Hepatocyte (in vitro differentiated cells): ENCODE measurements at regions not wholly inside any gene's neighbourhood (a gene's known extent, or its start where the extent isn't known, plus 50 kb on each side); places are given as distances from the start of the nearest gene placed in this dataset.

Experiments
- DNase-seq: peaks from one replicate; pipeline ENCODE4 v3.0.0-alpha.2; 2016; ENCODE audit warnings: low spot score
- H2AFZ ChIP-seq: fragments of 200-600 bp; sonication (generic); 2 replicates; pipeline ENCODE4 v1.6.0; 2016; ENCODE audit warnings: antibody characterized with exemption, mild to moderate bottlenecking
- H3K27ac ChIP-seq: fragments of 200-600 bp; sonication (generic); 2 replicates; pipeline ENCODE4 v1.5.1; 2016; ENCODE audit warnings: mild to moderate bottlenecking
- H3K27me3 ChIP-seq: fragments of 200-600 bp; sonication (generic); 2 replicates; pipeline ENCODE4 v1.6.1; 2016
- H3K36me3 ChIP-seq: fragments of 200-600 bp; sonication (generic); replicated peaks from 2 replicates; pipeline ENCODE4 v1.5.1; 2016; ENCODE audit warnings: low read depth; ENCODE audit not compliant: insufficient read depth
- H3K4me1 ChIP-seq: fragments of 200-600 bp; sonication (generic); 2 replicates; pipeline ENCODE4 v1.5.1; 2016; ENCODE audit warnings: mild to moderate bottlenecking, moderate library complexity; ENCODE audit not compliant: insufficient read depth
- H3K4me2 ChIP-seq: fragments of 200-600 bp; sonication (generic); 2 replicates; pipeline ENCODE4 v1.6.0; 2016
- H3K4me3 ChIP-seq: fragments of 200-600 bp; sonication (generic); 2 replicates; pipeline ENCODE4 v1.5.1; 2016; ENCODE audit warnings: mild to moderate bottlenecking
- H3K79me2 ChIP-seq: fragments of 200-600 bp; sonication (generic); 2 replicates; pipeline ENCODE4 v1.6.0; 2017; ENCODE audit warnings: mild to moderate bottlenecking
- H3K9me2 ChIP-seq: fragments of 200-600 bp; sonication (generic); replicated peaks from 2 replicates; pipeline ENCODE4 v1.6.0; 2017; ENCODE audit warnings: mild to moderate bottlenecking; ENCODE audit not compliant: insufficient read depth
- H3K9me3 ChIP-seq: fragments of 200-600 bp; sonication (generic); 2 replicates; pipeline ENCODE4 v1.5.1; 2016; ENCODE audit warnings: low read depth, mild to moderate bottlenecking
- H4K20me1 ChIP-seq: fragments of 200-600 bp; sonication (generic); 2 replicates; pipeline ENCODE4 v1.6.0; 2016; ENCODE audit warnings: mild to moderate bottlenecking; ENCODE audit not compliant: insufficient read depth, poor library complexity, severe bottlenecking
- EZH2 ChIP-seq: fragments of 200-600 bp; sonication (generic); IDR thresholded peaks from 2 replicates; pipeline ENCODE4 v1.6.1; 2016; ENCODE audit warnings: antibody characterized with exemption, mild to moderate bottlenecking, borderline replicate concordance
- EZH2phosphoT487 ChIP-seq: fragments of 200-600 bp; sonication (generic); IDR thresholded peaks from one replicate; pipeline ENCODE4 v1.6.1; 2018; ENCODE audit warnings: antibody characterized with exemption, mild to moderate bottlenecking, low read depth, moderate library complexity; ENCODE audit not compliant: unreplicated experiment, severe bottlenecking
- WGBS: methylation state at CpG from one replicate; pipeline ENCODE4 v1.1.6; 2016; ENCODE audit warnings: low lambda C conversion rate; ENCODE audit errors: missing lambda C conversion rate; 5-methylcytosine and 5-hydroxymethylcytosine counted together
- TF ChIP-seq, protein P1 (sequence below): fragments of 200-600 bp; sonication (generic); IDR thresholded peaks from 2 replicates; pipeline ENCODE4 v1.5.1; 2016; ENCODE audit warnings: antibody characterized with exemption, mild to moderate bottlenecking; ENCODE audit not compliant: poor library complexity

DNA sequence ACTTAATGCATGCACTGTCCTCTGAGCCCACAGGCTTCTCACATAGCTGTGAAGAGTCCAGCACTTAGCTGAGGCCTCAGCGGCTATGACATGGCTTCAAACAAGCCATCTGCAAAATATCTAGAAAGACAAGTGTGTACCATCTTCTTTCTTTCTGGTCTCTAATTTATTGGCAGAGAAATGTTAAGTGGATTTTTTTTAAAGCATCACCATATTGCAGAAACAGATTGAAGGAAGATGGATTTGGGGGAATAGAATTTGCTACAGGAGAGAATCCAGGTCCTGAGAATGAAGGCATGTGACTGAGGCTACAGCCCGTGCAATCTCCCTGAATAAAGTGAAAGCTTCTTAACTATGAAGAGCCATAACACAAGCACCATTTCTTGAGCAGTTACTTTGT is 567.3 kb downstream of the PDCD6IP start:
- H3K9me3 ChIP-seq, result no peaks in the 10 kb centered on the region
- no peak for TF ChIP-seq EZH2
- no peak for TF ChIP-seq EZH2phosphoT487
- TF ChIP-seq, protein P1, sequence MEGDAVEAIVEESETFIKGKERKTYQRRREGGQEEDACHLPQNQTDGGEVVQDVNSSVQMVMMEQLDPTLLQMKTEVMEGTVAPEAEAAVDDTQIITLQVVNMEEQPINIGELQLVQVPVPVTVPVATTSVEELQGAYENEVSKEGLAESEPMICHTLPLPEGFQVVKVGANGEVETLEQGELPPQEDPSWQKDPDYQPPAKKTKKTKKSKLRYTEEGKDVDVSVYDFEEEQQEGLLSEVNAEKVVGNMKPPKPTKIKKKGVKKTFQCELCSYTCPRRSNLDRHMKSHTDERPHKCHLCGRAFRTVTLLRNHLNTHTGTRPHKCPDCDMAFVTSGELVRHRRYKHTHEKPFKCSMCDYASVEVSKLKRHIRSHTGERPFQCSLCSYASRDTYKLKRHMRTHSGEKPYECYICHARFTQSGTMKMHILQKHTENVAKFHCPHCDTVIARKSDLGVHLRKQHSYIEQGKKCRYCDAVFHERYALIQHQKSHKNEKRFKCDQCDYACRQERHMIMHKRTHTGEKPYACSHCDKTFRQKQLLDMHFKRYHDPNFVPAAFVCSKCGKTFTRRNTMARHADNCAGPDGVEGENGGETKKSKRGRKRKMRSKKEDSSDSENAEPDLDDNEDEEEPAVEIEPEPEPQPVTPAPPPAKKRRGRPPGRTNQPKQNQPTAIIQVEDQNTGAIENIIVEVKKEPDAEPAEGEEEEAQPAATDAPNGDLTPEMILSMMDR, result no peak
- no peak overlapping the region for H3K27ac ChIP-seq
- H2AFZ ChIP-seq, result no peak overlapping the region
- H3K4me1 ChIP-seq, result peaks cover 7% of the 10 kb centered on the region
- WGBS, result 79% methylated on average over 2 of the region's 2 CpGs
- no peaks in the 10 kb centered on the region for H3K36me3 ChIP-seq
- H3K79me2 ChIP-seq, result no peaks in the 10 kb centered on the region
- no peaks in the 10 kb centered on the region for H4K20me1 ChIP-seq
- no peak for DNase-seq
- no peaks in the 10 kb centered on the region for H3K27me3 ChIP-seq
- no peak overlapping the region for H3K4me2 ChIP-seq
- H3K4me3 ChIP-seq, result no peak overlapping the region
- no peaks in the 10 kb centered on the region for H3K9me2 ChIP-seq

DNA sequence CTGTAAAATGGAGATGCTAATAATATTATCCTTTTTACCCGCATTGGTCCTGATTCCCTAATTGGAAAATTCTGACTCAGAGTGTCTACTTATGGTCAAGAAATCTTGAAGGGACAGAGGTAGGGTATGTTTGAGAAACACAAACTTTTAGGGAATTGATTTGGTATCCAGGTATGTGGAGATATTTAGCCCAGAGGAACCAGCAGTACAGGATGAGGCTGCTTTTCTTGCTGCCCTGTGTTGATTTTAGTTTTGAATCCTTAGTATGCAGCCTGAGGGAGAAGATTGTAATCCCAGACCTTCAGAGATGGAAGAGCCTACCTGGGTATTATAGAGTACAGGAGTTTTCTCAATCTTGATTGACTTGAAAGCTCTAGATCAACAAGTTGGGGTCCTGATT is 569.1 kb downstream of the PDCD6IP start:
- Histone ChIP-seq H3K36me3 (no peaks in the 10 kb centered on the region), H3K27ac (no peak overlapping the region), H3K79me2 (no peaks in the 10 kb centered on the region), H3K27me3 (no peaks in the 10 kb centered on the region), H3K4me2 (no peak overlapping the region), H3K9me2 (no peaks in the 10 kb centered on the region), H4K20me1 (no peaks in the 10 kb centered on the region), H3K4me3 (no peak overlapping the region), H3K4me1 (peaks cover 7% of the 10 kb centered on the region), H2AFZ (no peak overlapping the region), H3K9me3 (no peaks in the 10 kb centered on the region)
- TF ChIP-seq EZH2phosphoT487, result no peak
- TF ChIP-seq EZH2, result no peak
- TF ChIP-seq, protein P1, result no peak
- WGBS, result 95% methylated on average over 1 of the region's 1 CpG
- no peak for DNase-seq

DNA sequence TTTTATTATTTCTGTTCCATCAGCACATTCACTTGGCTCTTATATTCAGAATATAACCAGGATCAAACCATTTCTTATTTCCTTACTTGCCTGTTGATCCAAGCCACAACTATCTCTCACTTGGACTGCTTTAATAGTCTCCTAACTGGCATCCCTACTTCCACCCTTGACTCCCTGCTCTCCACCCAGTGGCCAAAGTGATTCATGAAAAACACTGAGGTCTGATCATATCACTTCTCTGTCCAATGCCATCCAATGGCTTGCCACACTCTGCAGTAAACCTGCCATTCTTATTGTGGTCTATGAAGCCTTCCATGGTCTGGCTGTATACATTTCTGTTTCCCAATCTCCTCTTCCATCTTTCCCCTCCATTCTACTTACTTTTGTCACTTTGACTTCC is 576.1 kb downstream of the PDCD6IP start:
- Histone ChIP-seq H3K4me2 (no peak overlapping the region), H4K20me1 (no peaks in the 10 kb centered on the region), H3K27me3 (no peaks in the 10 kb centered on the region), H3K36me3 (no peaks in the 10 kb centered on the region), H3K79me2 (no peaks in the 10 kb centered on the region), H3K9me3 (no peaks in the 10 kb centered on the region), H3K4me1 (no peaks in the 10 kb centered on the region), H3K4me3 (no peak overlapping the region), H3K27ac (no peak overlapping the region), H2AFZ (no peak overlapping the region), H3K9me2 (no peaks in the 10 kb centered on the region)
- no peak for DNase-seq
- TF ChIP-seq EZH2phosphoT487, result no peak
- TF ChIP-seq EZH2, result no peak
- TF ChIP-seq, protein P1, result no peak

DNA sequence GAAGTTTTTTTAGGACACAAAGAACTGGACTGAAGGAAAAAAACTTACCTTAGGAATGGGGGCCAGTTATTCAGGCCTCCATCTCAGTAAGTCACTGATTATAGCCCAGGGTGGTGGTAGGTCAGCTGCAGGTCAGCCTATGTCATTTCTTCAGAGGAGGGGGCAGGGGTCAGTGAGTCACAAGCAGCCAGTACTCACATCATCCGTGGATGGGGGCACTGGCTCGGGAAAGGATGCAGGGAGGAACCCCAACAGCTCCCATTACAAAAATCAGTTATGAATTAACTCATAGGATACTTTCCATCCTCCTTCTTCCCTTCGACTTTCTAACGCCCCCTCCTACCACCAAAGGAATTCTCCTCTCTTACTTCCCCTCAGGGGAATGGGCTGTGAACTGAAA is 578.3 kb downstream of the PDCD6IP start:
- H3K27ac ChIP-seq, result no peak overlapping the region
- WGBS, result 82% methylated on average over 4 of the region's 4 CpGs
- H3K9me2 ChIP-seq, result no peaks in the 10 kb centered on the region
- H3K4me2 ChIP-seq, result no peak overlapping the region
- no peaks in the 10 kb centered on the region for H3K36me3 ChIP-seq
- no peaks in the 10 kb centered on the region for H3K9me3 ChIP-seq
- no peaks in the 10 kb centered on the region for H3K4me1 ChIP-seq
- H3K4me3 ChIP-seq, result no peak overlapping the region
- H2AFZ ChIP-seq, result no peak overlapping the region
- DNase-seq, result no peak
- H3K27me3 ChIP-seq, result no peaks in the 10 kb centered on the region
- TF ChIP-seq EZH2phosphoT487 (no peak), EZH2 (no peak)
- TF ChIP-seq, protein P1, result no peak
- no peaks in the 10 kb centered on the region for H3K79me2 ChIP-seq
- H4K20me1 ChIP-seq, result no peaks in the 10 kb centered on the region
